Spleen (tissue), 7 donors: ENCODE measurements at regions not wholly inside any gene's neighbourhood (a gene's known extent, or its start where the extent isn't known, plus 50 kb on each side); places are given as distances from the start of the nearest gene placed in this dataset.

Experiments used
- POLR2AphosphoS5 ChIP-seq, 3 donors: sonication (generic); formaldehyde crosslinking; IDR thresholded peaks; one replicate each; pipeline ENCODE4 v1.5.1; 2017; ENCODE audit warnings: antibody characterized with exemption in 3 of 3
- TF ChIP-seq, protein P1 (sequence below), 11 experiments: fragments of 200-600 bp in 7 of 11; fragments of 450-650 bp in 4 of 11; sonication (generic) in 4 of 11; IDR thresholded peaks in 8 of 11; conservative IDR thresholded peaks in 3 of 11; 1 replicate in 7 of 11; 2 replicates in 4 of 11; pipeline versions ENCODE4 v1.4.0 to v1.8.0; 2016 to 2021; ENCODE audit warnings: antibody characterized with exemption in 11 of 11, inconsistent platforms in 4 of 11, mild to moderate bottlenecking in 1 of 11
- donor health status: DM: no; HTN: no; CAD: no; lungs with moderate emphysema.
- donor health status: DM: no; HTN: no; CAD: no.
- donor health status: DM: no; HTN: no; CAD: no.

- TF ChIP-seq, protein P1, sequence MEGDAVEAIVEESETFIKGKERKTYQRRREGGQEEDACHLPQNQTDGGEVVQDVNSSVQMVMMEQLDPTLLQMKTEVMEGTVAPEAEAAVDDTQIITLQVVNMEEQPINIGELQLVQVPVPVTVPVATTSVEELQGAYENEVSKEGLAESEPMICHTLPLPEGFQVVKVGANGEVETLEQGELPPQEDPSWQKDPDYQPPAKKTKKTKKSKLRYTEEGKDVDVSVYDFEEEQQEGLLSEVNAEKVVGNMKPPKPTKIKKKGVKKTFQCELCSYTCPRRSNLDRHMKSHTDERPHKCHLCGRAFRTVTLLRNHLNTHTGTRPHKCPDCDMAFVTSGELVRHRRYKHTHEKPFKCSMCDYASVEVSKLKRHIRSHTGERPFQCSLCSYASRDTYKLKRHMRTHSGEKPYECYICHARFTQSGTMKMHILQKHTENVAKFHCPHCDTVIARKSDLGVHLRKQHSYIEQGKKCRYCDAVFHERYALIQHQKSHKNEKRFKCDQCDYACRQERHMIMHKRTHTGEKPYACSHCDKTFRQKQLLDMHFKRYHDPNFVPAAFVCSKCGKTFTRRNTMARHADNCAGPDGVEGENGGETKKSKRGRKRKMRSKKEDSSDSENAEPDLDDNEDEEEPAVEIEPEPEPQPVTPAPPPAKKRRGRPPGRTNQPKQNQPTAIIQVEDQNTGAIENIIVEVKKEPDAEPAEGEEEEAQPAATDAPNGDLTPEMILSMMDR (IDR thresholded peaks at IDR 0.05 in 8 of 11, conservative IDR thresholded peaks at IDR 0.05 in 3 of 11): no peak
- TF ChIP-seq POLR2AphosphoS5 (IDR thresholded peaks at IDR 0.05): no peak
These were observed 1756.0 kb downstream of the C4orf33 start for GRCh38 chr4:130851932-130852331.
